ENCODE measurements at regions not wholly inside any gene's neighbourhood (a gene's known extent, or its start where the extent isn't known, plus 50 kb on each side); places are given as distances from the start of the nearest gene placed in this dataset.

DNA sequence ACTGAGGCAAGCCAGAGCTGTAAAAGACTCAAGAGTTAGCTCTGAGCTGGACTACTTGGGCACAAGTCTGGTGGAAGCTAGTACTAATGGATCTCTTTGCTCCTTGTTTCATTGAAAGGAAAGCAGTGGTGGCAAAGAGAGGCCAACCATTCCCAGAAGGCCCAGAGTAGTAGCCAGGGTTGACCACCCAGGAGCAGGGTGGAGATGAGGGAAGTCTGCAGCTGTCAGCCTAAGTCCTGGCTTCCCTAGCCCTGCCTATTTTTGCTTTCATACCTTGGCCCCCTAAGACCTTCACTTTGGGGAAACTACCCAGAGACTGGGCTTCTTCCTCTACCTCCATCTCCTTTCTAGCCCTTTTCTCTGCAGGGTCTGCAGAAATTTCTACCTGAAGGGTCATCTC lies 155.0 kb upstream of the NCAM1 start:
- Histone ChIP-seq H3K4me1 (ENCODE audit: insufficient read depth) (no peaks in the 10 kb centered on the region), H3K9me3 (no peaks in the 10 kb centered on the region)
- intact Hi-C loops (cut with DNase I): no loop called here

GRCh38 chr11:112806876-112807275 lies 154.3 kb upstream of the NCAM1 start:
- intact Hi-C loops (cut with DNase I): no loop called here
- Histone ChIP-seq H3K27ac (no peak overlapping the region), H3K4me3 (no peak overlapping the region), H3K4me1 (ENCODE audit: insufficient read depth) (no peaks in the 10 kb centered on the region), H3K9me3 (no peaks in the 10 kb centered on the region), H3K27me3 (no peaks in the 10 kb centered on the region), H3K36me3 (no peaks in the 10 kb centered on the region)
- TF ChIP-seq EP300 (IDR thresholded peaks at IDR 0.05) (no peak), POLR2A (IDR thresholded peaks at IDR 0.05) (no peak)
- TF ChIP-seq, protein P1, sequence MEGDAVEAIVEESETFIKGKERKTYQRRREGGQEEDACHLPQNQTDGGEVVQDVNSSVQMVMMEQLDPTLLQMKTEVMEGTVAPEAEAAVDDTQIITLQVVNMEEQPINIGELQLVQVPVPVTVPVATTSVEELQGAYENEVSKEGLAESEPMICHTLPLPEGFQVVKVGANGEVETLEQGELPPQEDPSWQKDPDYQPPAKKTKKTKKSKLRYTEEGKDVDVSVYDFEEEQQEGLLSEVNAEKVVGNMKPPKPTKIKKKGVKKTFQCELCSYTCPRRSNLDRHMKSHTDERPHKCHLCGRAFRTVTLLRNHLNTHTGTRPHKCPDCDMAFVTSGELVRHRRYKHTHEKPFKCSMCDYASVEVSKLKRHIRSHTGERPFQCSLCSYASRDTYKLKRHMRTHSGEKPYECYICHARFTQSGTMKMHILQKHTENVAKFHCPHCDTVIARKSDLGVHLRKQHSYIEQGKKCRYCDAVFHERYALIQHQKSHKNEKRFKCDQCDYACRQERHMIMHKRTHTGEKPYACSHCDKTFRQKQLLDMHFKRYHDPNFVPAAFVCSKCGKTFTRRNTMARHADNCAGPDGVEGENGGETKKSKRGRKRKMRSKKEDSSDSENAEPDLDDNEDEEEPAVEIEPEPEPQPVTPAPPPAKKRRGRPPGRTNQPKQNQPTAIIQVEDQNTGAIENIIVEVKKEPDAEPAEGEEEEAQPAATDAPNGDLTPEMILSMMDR (IDR thresholded peaks at IDR 0.05): no peak
- WGBS, 3 donors: 2 to 17% (median 7%) methylated on average over 3 of the region's 3 CpGs
- no peak for DNase-seq

More for the DNA sequence above, 155.0 kb upstream of the NCAM1 start:
- Histone ChIP-seq H3K4me3 (no peak overlapping the region), H3K36me3 (no peaks in the 10 kb centered on the region), H3K27ac (no peak overlapping the region), H3K27me3 (no peaks in the 10 kb centered on the region)
- TF ChIP-seq POLR2A (IDR thresholded peaks at IDR 0.05): no peak
- TF ChIP-seq EP300 (IDR thresholded peaks at IDR 0.05): no peak
- TF ChIP-seq, protein P1 (IDR thresholded peaks at IDR 0.05): no peak
- no peak for DNase-seq

- TF ChIP-seq, protein P1 (IDR thresholded peaks at IDR 0.05): no peak
- no peak for TF ChIP-seq EP300 (IDR thresholded peaks at IDR 0.05)
- TF ChIP-seq POLR2A (IDR thresholded peaks at IDR 0.05): no peak
- WGBS, 3 donors: 23 to 33% (median 28%) methylated on average over 2 of the region's 2 CpGs
- H3K27ac ChIP-seq: no peak overlapping the region
- H3K36me3 ChIP-seq: no peaks in the 10 kb centered on the region
- intact Hi-C loops (cut with DNase I): no loop called here
- no peak for DNase-seq
- H3K9me3 ChIP-seq: no peaks in the 10 kb centered on the region
- no peaks in the 10 kb centered on the region for H3K27me3 ChIP-seq
- no peaks in the 10 kb centered on the region for H3K4me1 ChIP-seq (ENCODE audit: insufficient read depth)
- no peak overlapping the region for H3K4me3 ChIP-seq
Observed at GRCh38 chr11:112809429-112809828, 151.8 kb upstream of the NCAM1 start.

- Histone ChIP-seq H3K36me3 (no peaks in the 10 kb centered on the region), H3K27me3 (no peaks in the 10 kb centered on the region), H3K27ac (no peak overlapping the region), H3K4me1 (ENCODE audit: insufficient read depth) (no peaks in the 10 kb centered on the region), H3K9me3 (no peaks in the 10 kb centered on the region), H3K4me3 (no peak overlapping the region)
- no peak for DNase-seq
- TF ChIP-seq POLR2A (IDR thresholded peaks at IDR 0.05) (no peak), EP300 (IDR thresholded peaks at IDR 0.05) (no peak)
- TF ChIP-seq, protein P1 (IDR thresholded peaks at IDR 0.05): no peak
- 46 to 98% (median 93%) methylated on average over 2 of the region's 2 CpGs for WGBS, 3 donors
- intact Hi-C loops (cut with DNase I): no loop called here
Observed at GRCh38 chr11:112810951-112811350, 150.3 kb upstream of the NCAM1 start.

DNA sequence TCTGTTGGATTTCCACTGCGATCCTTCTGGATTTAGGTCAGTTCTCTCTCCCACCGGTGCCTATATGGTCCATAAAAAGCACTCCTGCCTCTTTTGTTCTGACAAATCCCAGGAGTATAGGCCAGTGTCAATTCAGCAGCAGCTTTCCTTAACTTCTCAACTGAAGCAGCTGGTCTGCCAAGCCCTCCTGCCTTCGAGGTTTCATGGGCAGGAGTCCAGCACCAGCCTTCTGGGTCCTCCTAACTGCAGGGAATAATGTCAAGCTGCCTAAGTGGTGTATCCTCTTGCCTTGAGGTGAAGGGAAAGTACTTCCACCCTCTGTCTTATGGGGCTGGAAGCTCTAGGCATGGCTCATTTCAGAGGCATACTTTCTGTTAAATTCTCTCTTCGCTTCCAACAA lies 149.4 kb upstream of the NCAM1 start:
- no peak for TF ChIP-seq POLR2A (IDR thresholded peaks at IDR 0.05)
- TF ChIP-seq, protein P1 (IDR thresholded peaks at IDR 0.05): no peak
- no peak for TF ChIP-seq EP300 (IDR thresholded peaks at IDR 0.05)
- no peaks in the 10 kb centered on the region for H3K36me3 ChIP-seq
- H3K4me3 ChIP-seq: no peak overlapping the region
- WGBS, 3 donors: 81 to 87% (median 82%) methylated on average over 4 of the region's 4 CpGs
- no peaks in the 10 kb centered on the region for H3K27me3 ChIP-seq
- DNase-seq: no peak
- no peak overlapping the region for H3K27ac ChIP-seq
- intact Hi-C loops (cut with DNase I): no loop called here
- no peaks in the 10 kb centered on the region for H3K9me3 ChIP-seq
- H3K4me1 ChIP-seq (ENCODE audit: insufficient read depth): no peaks in the 10 kb centered on the region

All from ovary (tissue), 7 donors.